NCI-H345 treated with DMSO at 0.1 percent for 48 hours (cell line): ENCODE measurements at regions not wholly inside any gene's neighbourhood (a gene's known extent, or its start where the extent isn't known, plus 50 kb on each side); places are given as distances from the start of the nearest gene placed in this dataset.

ENCODE experiments used
- DNase-seq: peaks from one replicate; lab custom pipeline; 2025; ENCODE audit not compliant: unreplicated experiment; lab: John Stamatoyannopoulos, UW

GRCh38 chr4:18840481-18840880 is 818.9 kb upstream of the LCORL start:
- no peak for DNase-seq

- no peak for DNase-seq
Measured at GRCh38 chr4:18816228-18816895, 794.8 kb upstream of the LCORL start.

GRCh38 chr4:18815779-18816173 is 794.2 kb upstream of the LCORL start:
- DNase-seq, result no peak

GRCh38 chr4:18815081-18815778 is 793.7 kb upstream of the LCORL start:
- no peak for DNase-seq

GRCh38 chr4:18813771-18814170 is 792.2 kb upstream of the LCORL start:
- DNase-seq, result no peak

- no peak for DNase-seq
Measured at GRCh38 chr4:18813055-18813454, 791.5 kb upstream of the LCORL start.

- DNase-seq, result no peak
Measured at GRCh38 chr4:18803781-18804180, 782.2 kb upstream of the LCORL start.

GRCh38 chr4:18798123-18798522 is 776.6 kb upstream of the LCORL start:
- no peak for DNase-seq

- DNase-seq, result no peak
Measured at GRCh38 chr4:18795794-18796193, 774.2 kb upstream of the LCORL start.

- no peak for DNase-seq
Measured at GRCh38 chr4:18777190-18777930, 755.8 kb upstream of the LCORL start.

GRCh38 chr4:18767921-18768320 is 746.4 kb upstream of the LCORL start:
- no peak for DNase-seq

GRCh38 chr4:18756671-18757070 is 735.1 kb upstream of the LCORL start:
- DNase-seq, result no peak

- no peak for DNase-seq
Measured at GRCh38 chr4:18754180-18754579, 732.6 kb upstream of the LCORL start.

- DNase-seq, result no peak
Measured at GRCh38 chr4:18751083-18751482, 729.5 kb upstream of the LCORL start.

GRCh38 chr4:18749391-18749790 is 727.8 kb upstream of the LCORL start:
- DNase-seq, result no peak

- DNase-seq, result no peak
Measured at GRCh38 chr4:18736551-18736950, 715.0 kb upstream of the LCORL start.

- DNase-seq, result no peak
Measured at GRCh38 chr4:18735740-18736268, 714.2 kb upstream of the LCORL start.

- peak; percentile 82 for DNase-seq
Measured at GRCh38 chr4:18734405-18734804, 712.9 kb upstream of the LCORL start.

GRCh38 chr4:18733961-18734360 is 712.4 kb upstream of the LCORL start:
- peak; percentile 40 for DNase-seq

- DNase-seq, result peak; percentile 19
Measured at GRCh38 chr4:18722748-18723191, 701.2 kb upstream of the LCORL start.

GRCh38 chr4:18698119-18698883 is 676.7 kb upstream of the LCORL start:
- DNase-seq, result no peak
